ENCODE measurements at regions not wholly inside any gene's neighbourhood (a gene's known extent, or its start where the extent isn't known, plus 50 kb on each side); places are given as distances from the start of the nearest gene placed in this dataset.

DNA sequence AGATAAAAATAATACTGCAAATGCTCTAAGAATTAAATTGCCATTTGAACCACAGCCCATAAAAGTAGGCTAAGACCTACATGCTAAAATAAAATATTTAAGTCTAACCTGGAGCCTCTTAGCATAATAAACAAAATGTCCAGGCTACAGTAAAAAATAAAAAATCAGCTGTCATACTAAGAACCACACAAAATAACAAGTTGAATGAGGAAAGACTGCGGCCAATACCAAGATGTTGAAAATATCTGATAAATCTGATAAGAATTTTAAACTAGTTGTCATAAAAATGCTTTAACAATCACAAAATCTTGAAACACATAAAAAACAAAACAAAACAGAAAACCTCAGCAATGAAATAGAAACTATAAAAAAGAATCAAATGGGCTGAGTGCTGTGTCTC is 336.9 kb upstream of the MSX2 start:
- Histone ChIP-seq H3K9me3 (no peaks in the 10 kb centered on the region), H3K27ac (no peak overlapping the region), H3K4me1 (no peaks in the 10 kb centered on the region), H3K4me3 (no peak overlapping the region), H3K36me3 (no peaks in the 10 kb centered on the region), H3K27me3 (peaks cover 0 to 44% (median 0%) of the 10 kb centered on the region in 4 donors)
- no peak for DNase-seq
- TF ChIP-seq, protein P1, sequence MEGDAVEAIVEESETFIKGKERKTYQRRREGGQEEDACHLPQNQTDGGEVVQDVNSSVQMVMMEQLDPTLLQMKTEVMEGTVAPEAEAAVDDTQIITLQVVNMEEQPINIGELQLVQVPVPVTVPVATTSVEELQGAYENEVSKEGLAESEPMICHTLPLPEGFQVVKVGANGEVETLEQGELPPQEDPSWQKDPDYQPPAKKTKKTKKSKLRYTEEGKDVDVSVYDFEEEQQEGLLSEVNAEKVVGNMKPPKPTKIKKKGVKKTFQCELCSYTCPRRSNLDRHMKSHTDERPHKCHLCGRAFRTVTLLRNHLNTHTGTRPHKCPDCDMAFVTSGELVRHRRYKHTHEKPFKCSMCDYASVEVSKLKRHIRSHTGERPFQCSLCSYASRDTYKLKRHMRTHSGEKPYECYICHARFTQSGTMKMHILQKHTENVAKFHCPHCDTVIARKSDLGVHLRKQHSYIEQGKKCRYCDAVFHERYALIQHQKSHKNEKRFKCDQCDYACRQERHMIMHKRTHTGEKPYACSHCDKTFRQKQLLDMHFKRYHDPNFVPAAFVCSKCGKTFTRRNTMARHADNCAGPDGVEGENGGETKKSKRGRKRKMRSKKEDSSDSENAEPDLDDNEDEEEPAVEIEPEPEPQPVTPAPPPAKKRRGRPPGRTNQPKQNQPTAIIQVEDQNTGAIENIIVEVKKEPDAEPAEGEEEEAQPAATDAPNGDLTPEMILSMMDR (IDR thresholded peaks at IDR 0.05): no peak
- TF ChIP-seq POLR2A (IDR thresholded peaks at IDR 0.05): no peak
- intact Hi-C loops (cut with DNase I): no loop called here
- WGBS, 2 donors: 86 to 95% methylated on average over 1 of the region's 1 CpG

DNA sequence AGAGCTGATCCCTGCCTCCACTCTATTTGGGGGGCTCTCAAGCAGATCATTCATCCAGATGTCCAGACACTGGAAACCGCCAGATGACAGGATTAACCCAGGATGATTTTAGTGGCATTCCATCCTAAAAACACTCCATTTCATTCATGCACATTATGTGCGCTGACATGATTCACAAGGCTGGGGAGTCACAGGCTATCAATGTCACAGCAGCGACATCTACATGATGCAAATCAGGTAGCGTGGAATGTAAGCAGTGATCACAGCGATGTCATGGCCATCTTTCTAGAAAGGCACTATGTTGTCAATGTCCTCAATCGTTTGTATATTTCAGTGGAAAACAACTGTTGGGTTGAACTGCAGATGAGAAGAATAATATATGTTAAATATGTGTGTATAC is 331.5 kb upstream of the MSX2 start:
- Histone ChIP-seq H3K27me3 (peaks cover 0 to 56% (median 0%) of the 10 kb centered on the region in 4 donors), H3K4me1 (no peaks in the 10 kb centered on the region), H3K9me3 (no peaks in the 10 kb centered on the region), H3K4me3 (no peak overlapping the region), H3K36me3 (no peaks in the 10 kb centered on the region), H3K27ac (no peak overlapping the region)
- intact Hi-C loops (cut with DNase I): no loop called here
- no peak for DNase-seq
- TF ChIP-seq, protein P1 (IDR thresholded peaks at IDR 0.05): no peak
- no peak for TF ChIP-seq POLR2A (IDR thresholded peaks at IDR 0.05)
- WGBS, 2 donors: 69 to 79% methylated on average over 6 of the region's 6 CpGs

DNA sequence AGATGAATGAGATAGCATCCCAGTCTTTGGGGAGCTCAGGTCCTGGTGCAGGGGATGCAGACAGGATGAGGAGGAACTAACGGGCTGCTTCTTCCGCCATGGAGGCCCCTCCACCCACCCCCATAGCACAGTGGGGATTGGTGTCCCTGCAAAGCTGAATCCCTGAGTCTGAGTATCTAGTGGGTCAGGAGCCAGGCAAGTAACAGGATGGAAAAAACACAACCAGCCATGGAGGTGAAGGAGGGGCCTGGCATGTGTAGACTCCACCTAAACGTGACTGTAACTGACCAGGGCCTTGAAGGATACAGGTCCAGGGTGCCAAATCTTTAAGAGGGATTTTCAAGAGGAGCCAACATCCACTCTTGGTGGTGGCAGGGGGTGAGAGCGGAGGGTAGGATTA is 327.8 kb upstream of the MSX2 start:
- TF ChIP-seq, protein P1 (IDR thresholded peaks at IDR 0.05): no peak
- no peak for TF ChIP-seq POLR2A (IDR thresholded peaks at IDR 0.05)
- Histone ChIP-seq H3K4me3 (no peak overlapping the region), H3K27me3 (peaks cover 0 to 68% (median 2%) of the 10 kb centered on the region in 4 donors), H3K9me3 (no peaks in the 10 kb centered on the region), H3K27ac (no peak overlapping the region), H3K36me3 (no peaks in the 10 kb centered on the region), H3K4me1 (no peaks in the 10 kb centered on the region)
- 50 to 60% methylated on average over 4 of the region's 4 CpGs for WGBS, 2 donors
- DNase-seq: no peak
- intact Hi-C loops (cut with DNase I): no loop called here

DNA sequence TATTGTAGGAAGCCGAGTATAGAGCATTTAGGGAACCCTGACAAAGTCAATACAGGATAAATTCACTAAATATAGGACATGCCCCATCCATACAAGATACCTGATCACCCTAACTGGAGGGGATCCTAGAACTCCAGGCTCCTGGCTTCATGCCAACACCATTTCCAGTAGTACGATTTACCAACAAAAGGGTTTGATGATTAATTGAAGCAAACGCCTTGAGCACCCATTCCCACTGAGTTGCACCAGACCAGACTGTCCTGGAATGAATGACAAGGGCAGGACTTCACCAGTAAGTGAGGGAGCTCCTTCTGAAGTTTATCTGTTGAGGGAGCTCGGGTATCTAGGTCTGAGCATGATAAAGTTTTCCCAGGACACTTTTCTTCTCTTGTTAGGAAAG is 327.2 kb upstream of the MSX2 start:
- 29 to 34% methylated on average over 4 of the region's 4 CpGs for WGBS, 2 donors
- Histone ChIP-seq H3K4me3 (no peak overlapping the region), H3K27me3 (peaks cover 0 to 65% (median 2%) of the 10 kb centered on the region in 4 donors), H3K27ac (no peak overlapping the region), H3K4me1 (no peaks in the 10 kb centered on the region), H3K9me3 (no peaks in the 10 kb centered on the region), H3K36me3 (no peaks in the 10 kb centered on the region)
- intact Hi-C loops (cut with DNase I): no loop called here
- TF ChIP-seq, protein P1 (IDR thresholded peaks at IDR 0.05): no peak
- no peak for TF ChIP-seq POLR2A (IDR thresholded peaks at IDR 0.05)
- no peak for DNase-seq

DNA sequence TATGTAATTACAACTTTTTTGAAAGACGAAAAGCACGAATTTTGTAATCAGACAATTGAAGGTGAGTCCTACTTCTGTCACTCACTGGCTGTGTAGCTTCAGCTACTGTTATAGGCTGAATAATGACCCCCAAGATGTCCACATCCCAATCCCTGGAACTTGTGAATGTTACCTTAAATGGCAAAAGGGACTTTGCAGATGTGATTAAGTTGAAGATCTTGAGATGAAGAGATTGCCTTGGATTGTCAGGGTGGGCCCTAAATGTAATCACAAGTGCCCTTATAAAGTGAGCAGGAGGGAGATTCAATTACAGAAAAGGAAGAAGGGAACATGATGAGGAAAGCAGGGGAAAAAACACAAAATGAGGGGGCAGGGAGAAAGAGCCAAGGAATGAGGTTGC is 326.2 kb upstream of the MSX2 start:
- TF ChIP-seq, protein P1 (IDR thresholded peaks at IDR 0.05): no peak
- no peak for TF ChIP-seq POLR2A (IDR thresholded peaks at IDR 0.05)
- intact Hi-C loops (cut with DNase I): no loop called here
- WGBS, 2 donors: 75 to 77% methylated on average over 2 of the region's 2 CpGs
- H3K27ac ChIP-seq: no peak overlapping the region
- H3K36me3 ChIP-seq: no peaks in the 10 kb centered on the region
- H3K4me1 ChIP-seq: no peaks in the 10 kb centered on the region
- no peak for DNase-seq
- peaks cover 0 to 57% (median 2%) of the 10 kb centered on the region in 4 donors for H3K27me3 ChIP-seq
- H3K4me3 ChIP-seq: no peak overlapping the region
- no peaks in the 10 kb centered on the region for H3K9me3 ChIP-seq
